ENCODE measurements at regions not wholly inside any gene's neighbourhood (a gene's known extent, or its start where the extent isn't known, plus 50 kb on each side); places are given as distances from the start of the nearest gene placed in this dataset.
A peak's percentile ranks its signal among the peaks of the same experiment; 100 is the strongest.

GRCh38 chr6:8551386-8551785 lies 116.0 kb upstream of the SLC35B3 start:
- Histone ChIP-seq H4K5ac (ENCODE audit: insufficient read length, low read depth, low read length) (no peak overlapping the region), H3K9me3 (ENCODE audit: control insufficient read depth, low read depth, low read length) (no peaks in the 10 kb centered on the region), H3T11ph (ENCODE audit: low read length) (no peak overlapping the region), H3K14ac (ENCODE audit: insufficient read depth, low read length) (no peak overlapping the region), H3K18ac (ENCODE audit: insufficient read length, low read depth, low read length) (no peak overlapping the region), H2BK120ac (ENCODE audit: low read depth, low read length, poor library complexity, severe bottlenecking) (no peak overlapping the region), H4K8ac (replicated peaks; ENCODE audit: insufficient read length, low read depth, low read length) (no peak overlapping the region), H2BK15ac (ENCODE audit: low read depth, low read length) (no peak overlapping the region), H2AK5ac (ENCODE audit: insufficient read length, low read length) (no peak overlapping the region), H3K4me2 (ENCODE audit: insufficient read depth, insufficient read length, low read length) (no peak overlapping the region), H2BK20ac (ENCODE audit: low read depth, low read length, poor library complexity, severe bottlenecking) (no peak overlapping the region), H3K9ac (ENCODE audit: extremely low read depth, insufficient read length, low read length) (no peak overlapping the region), H3K23ac (ENCODE audit: insufficient read length, low read depth, low read length) (no peak overlapping the region), H3K23me2 (ENCODE audit: insufficient read length, low read depth, low read length, poor library complexity, severe bottlenecking) (no peaks in the 10 kb centered on the region), H4K91ac (ENCODE audit: insufficient read length, low read depth, low read length) (no peak overlapping the region), H3K79me2 (ENCODE audit: insufficient read depth, low read length) (no peaks in the 10 kb centered on the region), H3K56ac (ENCODE audit: insufficient read length, low read depth, low read length) (no peak overlapping the region), H3K4me1 (ENCODE audit: insufficient read depth, low read length) (no peaks in the 10 kb centered on the region; the same call in 1 of the 2 replicates), H3K27me3 (ENCODE audit: insufficient read depth, low read length) (no peaks in the 10 kb centered on the region), H2AFZ (ENCODE audit: low read length) (no peak overlapping the region), H3K27ac (ENCODE audit: insufficient read length, low read depth, low read length) (no peak overlapping the region), H3K79me1 (ENCODE audit: insufficient read depth, low read depth, low read length, poor library complexity, severe bottlenecking) (no peaks in the 10 kb centered on the region), H2BK12ac (ENCODE audit: insufficient read length, low read depth, low read length) (no peak overlapping the region), H4K20me1 (ENCODE audit: control insufficient read depth, insufficient read depth, insufficient read length) (peaks cover 3% of the 10 kb centered on the region), H3K4ac (ENCODE audit: low read depth, low read length) (no peak overlapping the region), H2BK5ac (ENCODE audit: insufficient read length, low read length) (no peak overlapping the region)
- no peaks in the 10 kb centered on the region for H3K27me3 Mint-ChIP-seq (ENCODE audit: low read depth)
- no peaks in the 10 kb centered on the region for H3K36me3 Mint-ChIP-seq (ENCODE audit: insufficient read depth in 1 of 3, low read depth in 3 of 3)
- TF ChIP-seq, protein P1, sequence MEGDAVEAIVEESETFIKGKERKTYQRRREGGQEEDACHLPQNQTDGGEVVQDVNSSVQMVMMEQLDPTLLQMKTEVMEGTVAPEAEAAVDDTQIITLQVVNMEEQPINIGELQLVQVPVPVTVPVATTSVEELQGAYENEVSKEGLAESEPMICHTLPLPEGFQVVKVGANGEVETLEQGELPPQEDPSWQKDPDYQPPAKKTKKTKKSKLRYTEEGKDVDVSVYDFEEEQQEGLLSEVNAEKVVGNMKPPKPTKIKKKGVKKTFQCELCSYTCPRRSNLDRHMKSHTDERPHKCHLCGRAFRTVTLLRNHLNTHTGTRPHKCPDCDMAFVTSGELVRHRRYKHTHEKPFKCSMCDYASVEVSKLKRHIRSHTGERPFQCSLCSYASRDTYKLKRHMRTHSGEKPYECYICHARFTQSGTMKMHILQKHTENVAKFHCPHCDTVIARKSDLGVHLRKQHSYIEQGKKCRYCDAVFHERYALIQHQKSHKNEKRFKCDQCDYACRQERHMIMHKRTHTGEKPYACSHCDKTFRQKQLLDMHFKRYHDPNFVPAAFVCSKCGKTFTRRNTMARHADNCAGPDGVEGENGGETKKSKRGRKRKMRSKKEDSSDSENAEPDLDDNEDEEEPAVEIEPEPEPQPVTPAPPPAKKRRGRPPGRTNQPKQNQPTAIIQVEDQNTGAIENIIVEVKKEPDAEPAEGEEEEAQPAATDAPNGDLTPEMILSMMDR (conservative IDR thresholded peaks at IDR 0.05), result no peak
- DNase-seq, result no peak
- no peaks in the 10 kb centered on the region for H3K9me3 Mint-ChIP-seq
- H3K4me1 Mint-ChIP-seq, result peaks cover 13 to 16% of the 10 kb centered on the region in 2 experiments
- H3K4me3 Mint-ChIP-seq, result no peak overlapping the region
- WGBS (ENCODE audit: extremely low coverage, insufficient read length, low lambda C conversion rate), result no CpG with 5 or more reads among the region's 2 CpGs
- peak overlapping the region in 2 of 3 experiments; percentile 17 to 83; a peak in 2 of 7 replicates for H3K27ac Mint-ChIP-seq

Measured in H9 (cell line).